Gastroesophageal sphincter (tissue), 4 donors: ENCODE measurements at regions not wholly inside any gene's neighbourhood (a gene's known extent, or its start where the extent isn't known, plus 50 kb on each side); places are given as distances from the start of the nearest gene placed in this dataset.

ENCODE experiments used
- ATAC-seq: fragments of 150-250 bp; one replicate; pipeline ENCODE4 v1.9.1; 2016; ENCODE audit warnings: mild to moderate bottlenecking, moderate library complexity
- H3K27ac ChIP-seq, 4 donors: fragments of 200-600 bp; sonication (generic) in 3 of 4; 1 replicate in 3 of 4; 2 replicates in 1 of 4; pipeline ENCODE4 v1.5.1; 2016 to 2019
- H3K27me3 ChIP-seq: fragments of 200-600 bp; sonication (generic); one replicate; pipeline ENCODE4 v1.5.1; 2019
- H3K36me3 ChIP-seq, 2 donors: fragments of 200-600 bp; sonication (generic); one replicate each; pipeline ENCODE4 v1.5.1; 2019; ENCODE audit warnings: control low read depth in 1 of 2
- H3K4me1 ChIP-seq, 3 donors: fragments of 200-600 bp; sonication (generic); 1 replicate in 2 of 3; 2 replicates in 1 of 3; pipeline ENCODE4 v1.5.1; 2016 to 2019; ENCODE audit warnings: control low read depth in 2 of 3
- H3K4me3 ChIP-seq, 2 donors: fragments of 200-600 bp; sonication (generic); one replicate each; pipeline ENCODE4 v1.5.1; 2019; ENCODE audit warnings: mild to moderate bottlenecking in 1 of 2, moderate library complexity in 1 of 2
- H3K9me3 ChIP-seq, 3 donors: fragments of 200-600 bp; sonication (generic); one replicate each; pipeline ENCODE4 v1.5.1; 2017 to 2019; ENCODE audit warnings: control low read depth in 2 of 3
- EP300 ChIP-seq: sonication (generic); formaldehyde crosslinking; IDR thresholded peaks from one replicate; pipeline ENCODE4 v1.6.1; 2017; ENCODE audit warnings: antibody characterized with exemption, mild to moderate bottlenecking
- POLR2A ChIP-seq, 2 donors: fragments of 450-650 bp; IDR thresholded peaks; one replicate each; pipeline ENCODE4 v1.6.1; 2017; ENCODE audit warnings: antibody characterized with exemption in 2 of 2, mild to moderate bottlenecking in 2 of 2, moderate library complexity in 1 of 2
- POLR2AphosphoS5 ChIP-seq: sonication (generic); formaldehyde crosslinking; IDR thresholded peaks from one replicate; pipeline ENCODE4 v1.6.1; 2017; ENCODE audit warnings: antibody characterized with exemption
- WGBS, 2 donors: methylation state at CpG; one replicate each; pipeline ENCODE4 v1.1.5; 2018; ENCODE audit warnings: low coverage in 1 of 2; 5-methylcytosine and 5-hydroxymethylcytosine counted together
- TF ChIP-seq, protein P1 (sequence below), 4 experiments: fragments of 200-600 bp in 2 of 4; fragments of 450-650 bp in 2 of 4; sonication (generic) in 1 of 4; IDR thresholded peaks; one replicate each; pipeline ENCODE4 v1.5.1; 2017 to 2019; ENCODE audit warnings: antibody characterized with exemption in 4 of 4, mild to moderate bottlenecking in 2 of 4, moderate library complexity in 2 of 4

DNA sequence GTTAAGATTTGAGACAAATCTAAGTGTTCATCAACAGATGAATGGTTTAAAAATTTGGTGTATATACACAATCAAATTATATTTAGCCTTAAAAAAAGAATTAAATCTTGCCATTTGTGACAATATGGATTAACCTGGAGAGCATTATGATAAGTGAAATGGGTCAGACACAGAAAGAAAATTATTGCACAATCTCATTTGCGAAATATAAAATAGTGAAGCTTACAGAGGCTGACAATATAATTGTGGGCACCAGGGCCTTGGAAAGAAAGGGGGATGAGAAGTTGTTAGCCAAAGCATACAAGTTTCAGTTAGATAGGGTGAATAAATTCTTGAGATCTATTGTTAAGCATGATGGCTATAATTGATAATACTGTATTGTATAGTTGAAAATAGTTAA lies 883.0 kb downstream of the TECRL start:
- Histone ChIP-seq H3K36me3 (no peaks in the 10 kb centered on the region), H3K27me3 (no peaks in the 10 kb centered on the region), H3K4me3 (no peak overlapping the region), H3K27ac (no peak overlapping the region), H3K9me3 (peaks cover 0 to 4% (median 0%) of the 10 kb centered on the region in 3 donors), H3K4me1 (no peaks in the 10 kb centered on the region)
- WGBS, 2 donors = 100% methylated on average over 1 of the region's 1 CpG
- no peak for ATAC-seq
- TF ChIP-seq, protein P1, sequence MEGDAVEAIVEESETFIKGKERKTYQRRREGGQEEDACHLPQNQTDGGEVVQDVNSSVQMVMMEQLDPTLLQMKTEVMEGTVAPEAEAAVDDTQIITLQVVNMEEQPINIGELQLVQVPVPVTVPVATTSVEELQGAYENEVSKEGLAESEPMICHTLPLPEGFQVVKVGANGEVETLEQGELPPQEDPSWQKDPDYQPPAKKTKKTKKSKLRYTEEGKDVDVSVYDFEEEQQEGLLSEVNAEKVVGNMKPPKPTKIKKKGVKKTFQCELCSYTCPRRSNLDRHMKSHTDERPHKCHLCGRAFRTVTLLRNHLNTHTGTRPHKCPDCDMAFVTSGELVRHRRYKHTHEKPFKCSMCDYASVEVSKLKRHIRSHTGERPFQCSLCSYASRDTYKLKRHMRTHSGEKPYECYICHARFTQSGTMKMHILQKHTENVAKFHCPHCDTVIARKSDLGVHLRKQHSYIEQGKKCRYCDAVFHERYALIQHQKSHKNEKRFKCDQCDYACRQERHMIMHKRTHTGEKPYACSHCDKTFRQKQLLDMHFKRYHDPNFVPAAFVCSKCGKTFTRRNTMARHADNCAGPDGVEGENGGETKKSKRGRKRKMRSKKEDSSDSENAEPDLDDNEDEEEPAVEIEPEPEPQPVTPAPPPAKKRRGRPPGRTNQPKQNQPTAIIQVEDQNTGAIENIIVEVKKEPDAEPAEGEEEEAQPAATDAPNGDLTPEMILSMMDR (IDR thresholded peaks at IDR 0.05) = no peak
- no peak for TF ChIP-seq POLR2A (IDR thresholded peaks at IDR 0.05)

GRCh38 chr4:63524764-63525163 lies 884.5 kb downstream of the TECRL start:
- Histone ChIP-seq H3K27me3 (no peaks in the 10 kb centered on the region), H3K9me3 (peaks cover 0 to 7% (median 0%) of the 10 kb centered on the region in 3 donors), H3K27ac (no peak overlapping the region), H3K4me1 (no peaks in the 10 kb centered on the region), H3K4me3 (no peak overlapping the region), H3K36me3 (no peaks in the 10 kb centered on the region)
- no peak for TF ChIP-seq POLR2AphosphoS5
- WGBS, 2 donors = 50 to 76% methylated on average over 1 of the region's 1 CpG
- ATAC-seq = no peak

DNA sequence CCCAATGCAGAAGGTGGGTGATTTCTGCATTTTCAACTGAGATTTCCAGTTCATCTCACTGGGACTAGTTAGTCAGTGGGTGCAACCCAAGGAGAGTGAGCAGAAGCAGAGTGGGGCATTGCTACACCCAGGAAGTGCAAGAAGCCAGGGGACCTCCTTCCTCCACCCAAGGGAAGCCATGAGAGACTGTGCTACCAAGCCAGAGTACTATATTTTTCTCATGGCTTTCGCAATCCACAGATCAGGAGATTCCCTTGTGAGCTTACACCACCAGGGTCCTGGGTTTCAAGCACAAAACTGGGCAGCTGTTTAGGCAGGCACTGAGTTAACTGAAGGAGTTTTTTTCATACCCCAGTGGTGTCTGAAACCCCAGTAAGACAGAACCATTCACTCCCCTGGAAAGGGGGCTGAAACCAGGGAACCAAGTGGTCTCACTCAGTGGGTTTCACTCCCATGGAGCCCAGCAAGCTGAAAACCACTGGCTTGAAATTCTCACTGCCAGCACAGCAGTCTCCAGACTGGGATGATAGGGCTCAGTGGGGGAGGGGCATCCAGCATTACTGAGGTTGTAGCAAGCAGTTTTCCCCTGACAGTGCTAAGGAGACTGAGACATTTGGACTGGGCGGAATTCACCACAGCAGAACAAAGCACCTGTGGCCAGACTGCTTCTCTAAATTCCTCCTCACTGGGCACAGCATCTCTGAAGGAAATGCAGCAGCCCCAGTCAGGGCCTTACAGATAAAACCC lies 903.4 kb downstream of the TECRL start:
- Histone ChIP-seq H3K27ac (no peak overlapping the region), H3K36me3 (no peaks in the 10 kb centered on the region), H3K27me3 (no peaks in the 10 kb centered on the region), H3K4me1 (no peaks in the 10 kb centered on the region), H3K9me3 (no peaks in the 10 kb centered on the region), H3K4me3 (no peak overlapping the region)
- TF ChIP-seq EP300 (no peak), POLR2AphosphoS5 (no peak), POLR2A (IDR thresholded peaks at IDR 0.05) (no peak)
- TF ChIP-seq, protein P1 (IDR thresholded peaks at IDR 0.05) = no peak
- ATAC-seq = no peak
- no CpG with 5 or more reads among the region's 2 CpGs for WGBS, 2 donors

- Histone ChIP-seq H3K27me3 (no peaks in the 10 kb centered on the region), H3K9me3 (no peaks in the 10 kb centered on the region), H3K27ac (no peak overlapping the region), H3K4me1 (no peaks in the 10 kb centered on the region), H3K4me3 (no peak overlapping the region), H3K36me3 (no peaks in the 10 kb centered on the region)
- TF ChIP-seq, protein P1 (IDR thresholded peaks at IDR 0.05) = no peak
- TF ChIP-seq POLR2AphosphoS5 (no peak), EP300 (no peak), POLR2A (IDR thresholded peaks at IDR 0.05) (no peak)
- no peak for ATAC-seq
These were observed 916.0 kb downstream of the TECRL start for GRCh38 chr4:63493265-63493664.

- TF ChIP-seq POLR2A (IDR thresholded peaks at IDR 0.05) (no peak), POLR2AphosphoS5 (no peak), EP300 (no peak)
- TF ChIP-seq, protein P1 (IDR thresholded peaks at IDR 0.05) = no peak
- no peak overlapping the region for H3K4me3 ChIP-seq
- no peaks in the 10 kb centered on the region for H3K9me3 ChIP-seq
- H3K27ac ChIP-seq = no peak overlapping the region
- H3K4me1 ChIP-seq = no peaks in the 10 kb centered on the region
- no peak for ATAC-seq
- H3K36me3 ChIP-seq = no peaks in the 10 kb centered on the region
- H3K27me3 ChIP-seq = no peaks in the 10 kb centered on the region
These were observed 916.7 kb downstream of the TECRL start for GRCh38 chr4:63492515-63492914.
